Ovary (tissue), 7 donors: ENCODE measurements at regions not wholly inside any gene's neighbourhood (a gene's known extent, or its start where the extent isn't known, plus 50 kb on each side); places are given as distances from the start of the nearest gene placed in this dataset.

Source experiments
- DNase-seq, 5 donors: peaks; one replicate each; pipeline ENCODE4 v3.0.0-alpha.2; 2019 to 2020
- H3K27ac ChIP-seq, 2 donors: fragments of 200-600 bp; one replicate each; pipeline versions ENCODE4 v1.5.1 to v1.8.0; 2019 to 2022
- H3K27me3 ChIP-seq: fragments of 200-600 bp; one replicate; pipeline ENCODE4 v1.8.0; 2022
- H3K36me3 ChIP-seq: fragments of 200-600 bp; sonication (generic); one replicate; pipeline ENCODE4 v1.5.1; 2019
- H3K4me1 ChIP-seq: one replicate; pipeline ENCODE4 v1.8.1; 2013; ENCODE audit warnings: mild to moderate bottlenecking, moderate library complexity; ENCODE audit not compliant: insufficient read depth
- H3K4me3 ChIP-seq: fragments of 200-600 bp; sonication (generic); one replicate; pipeline ENCODE4 v1.5.1; 2017
- H3K9me3 ChIP-seq, 2 donors: fragments of 200-600 bp in 1 of 2; sonication (generic) in 1 of 2; one replicate each; pipeline versions ENCODE4 v1.5.1 to v1.8.1; 2013 to 2019; ENCODE audit warnings: mild to moderate bottlenecking in 1 of 2, moderate library complexity in 1 of 2
- EP300 ChIP-seq: sonication (generic); formaldehyde crosslinking; IDR thresholded peaks from one replicate; pipeline ENCODE4 v1.6.1; 2017; ENCODE audit warnings: antibody characterized with exemption
- POLR2A ChIP-seq: fragments of 450-650 bp; IDR thresholded peaks from one replicate; pipeline ENCODE4 v1.6.1; 2017; ENCODE audit warnings: antibody characterized with exemption, mild to moderate bottlenecking, moderate library complexity
- WGBS, 3 donors: extraction: QIAGEN DNeasy Blood & Tissue Kit in 1 of 3; methylation state at CpG; one replicate each; pipeline versions ENCODE4 v1.1.5 to v1.1.7; 2013 to 2017; 5-methylcytosine and 5-hydroxymethylcytosine counted together
- intact Hi-C, 4 donors: fragments of 100-400 bp; cut with DNase I; formaldehyde crosslinking; loops; one replicate each; pipeline versions ENCODE4 v1.11.0 to v1.15.1; 2022 to 2023
- TF ChIP-seq, protein P1 (sequence below), 3 donors: fragments of 450-650 bp in 2 of 3; fragments of 200-600 bp in 1 of 3; IDR thresholded peaks; one replicate each; pipeline versions ENCODE4 v1.5.1 to v1.8.0; 2016 to 2022; ENCODE audit warnings: antibody characterized with exemption in 3 of 3, mild to moderate bottlenecking in 1 of 3
- donor health status: DM: no; HTN: no; CAD: no; lungs with moderate emphysema.
- donor health status: DM: no; HTN: no; CAD: no.
- donor health status: Bipolar disorder and iron deficiency.
- donor health status: DM: no; HTN: no; CAD: no.
- donor health status: DM: yes; HTN: yes; CAD: no.

DNA sequence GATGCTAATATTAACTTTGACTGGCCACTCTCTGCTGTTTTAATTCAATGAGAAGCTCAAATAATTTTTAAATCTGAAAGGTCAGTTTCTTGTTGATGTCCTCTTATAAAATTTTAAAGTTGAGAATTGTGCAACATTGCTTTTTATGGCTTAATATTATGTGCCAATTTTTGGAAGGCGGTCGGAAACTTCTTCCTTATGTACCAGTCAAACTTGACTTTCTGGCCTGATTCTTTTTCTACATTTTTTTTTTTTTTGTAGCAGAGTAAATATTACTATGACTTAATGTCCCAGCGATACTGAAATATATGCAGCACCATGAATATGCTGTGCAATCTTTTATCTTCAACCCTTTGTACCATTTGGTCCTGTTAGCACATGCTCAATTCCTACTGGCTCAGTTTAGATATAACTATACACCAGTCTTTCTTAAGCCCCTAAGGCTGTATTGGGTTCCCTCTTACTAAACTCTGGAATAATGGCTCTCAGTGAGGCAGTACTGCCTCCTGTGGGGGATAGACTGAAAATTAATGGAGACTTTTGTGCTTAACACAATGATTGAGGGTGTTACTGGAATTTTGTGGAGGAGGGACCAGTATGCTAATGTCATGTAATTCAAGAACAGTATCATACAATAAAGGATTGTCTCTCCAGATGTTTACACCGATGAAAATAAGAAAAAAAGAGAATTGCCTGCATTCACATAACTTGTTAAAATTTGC is 156.4 kb upstream of the SYNCRIP start:
- Histone ChIP-seq H3K9me3 (no peaks in the 10 kb centered on the region), H3K4me1 (no peaks in the 10 kb centered on the region), H3K27me3 (no peaks in the 10 kb centered on the region), H3K36me3 (no peaks in the 10 kb centered on the region), H3K27ac (no peak overlapping the region), H3K4me3 (no peak overlapping the region)
- 80 to 88% (median 84%) methylated on average over 4 of the region's 4 CpGs for WGBS, 3 donors
- no peak for DNase-seq
- TF ChIP-seq EP300 (no peak), POLR2A (no peak)
- TF ChIP-seq, protein P1, sequence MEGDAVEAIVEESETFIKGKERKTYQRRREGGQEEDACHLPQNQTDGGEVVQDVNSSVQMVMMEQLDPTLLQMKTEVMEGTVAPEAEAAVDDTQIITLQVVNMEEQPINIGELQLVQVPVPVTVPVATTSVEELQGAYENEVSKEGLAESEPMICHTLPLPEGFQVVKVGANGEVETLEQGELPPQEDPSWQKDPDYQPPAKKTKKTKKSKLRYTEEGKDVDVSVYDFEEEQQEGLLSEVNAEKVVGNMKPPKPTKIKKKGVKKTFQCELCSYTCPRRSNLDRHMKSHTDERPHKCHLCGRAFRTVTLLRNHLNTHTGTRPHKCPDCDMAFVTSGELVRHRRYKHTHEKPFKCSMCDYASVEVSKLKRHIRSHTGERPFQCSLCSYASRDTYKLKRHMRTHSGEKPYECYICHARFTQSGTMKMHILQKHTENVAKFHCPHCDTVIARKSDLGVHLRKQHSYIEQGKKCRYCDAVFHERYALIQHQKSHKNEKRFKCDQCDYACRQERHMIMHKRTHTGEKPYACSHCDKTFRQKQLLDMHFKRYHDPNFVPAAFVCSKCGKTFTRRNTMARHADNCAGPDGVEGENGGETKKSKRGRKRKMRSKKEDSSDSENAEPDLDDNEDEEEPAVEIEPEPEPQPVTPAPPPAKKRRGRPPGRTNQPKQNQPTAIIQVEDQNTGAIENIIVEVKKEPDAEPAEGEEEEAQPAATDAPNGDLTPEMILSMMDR (IDR thresholded peaks at IDR 0.05) = no peak
- intact Hi-C loops = no loop called here

DNA sequence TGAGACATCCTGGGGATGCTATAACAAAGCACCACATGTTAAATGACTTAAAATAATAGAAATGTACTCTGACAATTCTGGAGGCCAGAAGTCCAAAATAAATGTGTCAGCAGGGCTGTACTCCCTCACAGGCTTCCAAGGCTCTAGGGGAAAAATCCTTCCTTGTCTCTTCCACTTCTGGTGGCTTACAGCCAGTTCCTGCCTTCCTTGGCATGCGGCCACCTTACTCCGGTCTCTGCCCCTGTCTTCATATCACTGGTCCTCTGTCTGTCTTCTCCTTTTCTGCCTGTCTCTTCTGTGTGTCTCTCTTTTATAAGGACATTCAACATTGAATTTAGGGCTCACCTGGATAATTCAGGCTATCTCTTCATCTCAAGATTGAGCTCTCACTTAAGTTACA is 155.3 kb upstream of the SYNCRIP start:
- TF ChIP-seq, protein P1 (IDR thresholded peaks at IDR 0.05) = no peak
- TF ChIP-seq EP300 = no peak
- TF ChIP-seq POLR2A = no peak
- no peak overlapping the region for H3K27ac ChIP-seq
- no peaks in the 10 kb centered on the region for H3K4me1 ChIP-seq
- whole genome bisulfite sequencing, 3 donors = 38 to 47% (median 44%) methylated on average over 2 of the region's 2 CpGs
- no peaks in the 10 kb centered on the region for H3K27me3 ChIP-seq
- no peaks in the 10 kb centered on the region for H3K9me3 ChIP-seq
- peak; percentile 13 to 64 (median 40) for DNase-seq
- no peaks in the 10 kb centered on the region for H3K36me3 ChIP-seq
- no peak overlapping the region for H3K4me3 ChIP-seq
- intact Hi-C loops = no loop called here

DNA sequence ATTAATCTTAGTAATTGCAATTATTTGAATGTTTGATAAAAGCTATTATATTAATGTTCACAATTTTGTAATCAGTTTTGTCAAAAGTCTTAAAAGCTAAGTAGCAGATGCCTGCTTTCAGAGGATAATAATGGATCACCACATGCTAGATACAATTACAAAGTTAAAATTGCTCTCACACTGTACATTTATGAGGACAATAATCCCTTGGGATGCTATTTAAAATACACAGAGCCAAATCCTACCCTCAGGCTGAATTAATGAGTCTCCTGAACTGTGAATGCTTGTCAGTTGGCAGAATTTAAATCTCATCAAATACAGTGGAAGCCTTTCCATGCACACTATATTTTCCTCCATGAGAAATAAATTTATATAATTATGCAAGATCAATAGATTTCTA is 153.3 kb upstream of the SYNCRIP start:
- intact Hi-C loops = no loop called here
- H3K4me3 ChIP-seq = no peak overlapping the region
- TF ChIP-seq POLR2A (no peak), EP300 (no peak)
- TF ChIP-seq, protein P1 (IDR thresholded peaks at IDR 0.05) = no peak

DNA sequence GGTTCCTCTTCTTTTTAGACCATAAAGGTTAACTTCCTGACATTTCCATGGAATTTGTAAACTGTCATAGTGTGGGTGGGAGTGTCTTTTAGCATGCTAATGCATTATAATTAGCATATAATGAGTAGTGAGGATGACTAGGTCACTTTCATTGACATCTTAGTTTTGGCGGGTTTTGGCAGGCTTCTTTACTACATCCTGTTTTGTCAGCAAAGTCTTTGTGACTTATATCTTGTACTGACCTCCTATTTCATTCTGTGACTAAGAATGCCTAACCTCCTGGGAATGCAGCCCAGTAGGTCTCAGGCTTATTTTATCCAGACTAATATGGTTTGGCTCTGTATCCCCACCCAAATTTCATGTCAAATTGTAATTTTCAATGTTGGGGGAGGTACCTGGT is 149.6 kb upstream of the SYNCRIP start:
- 13 to 16% (median 16%) methylated on average over 1 of the region's 1 CpG for WGBS, 3 donors
- Histone ChIP-seq H3K4me1 (no peaks in the 10 kb centered on the region), H3K36me3 (no peaks in the 10 kb centered on the region), H3K4me3 (no peak overlapping the region), H3K27me3 (no peaks in the 10 kb centered on the region), H3K9me3 (no peaks in the 10 kb centered on the region), H3K27ac (no peak overlapping the region)
- intact Hi-C loops = no loop called here
- no peak for DNase-seq
- TF ChIP-seq, protein P1 (IDR thresholded peaks at IDR 0.05) = no peak
- TF ChIP-seq POLR2A (no peak), EP300 (no peak)

More for the DNA sequence above, 153.3 kb upstream of the SYNCRIP start:
- DNase-seq = no peak
- Histone ChIP-seq H3K36me3 (no peaks in the 10 kb centered on the region), H3K4me1 (no peaks in the 10 kb centered on the region), H3K27ac (no peak overlapping the region), H3K9me3 (no peaks in the 10 kb centered on the region), H3K27me3 (no peaks in the 10 kb centered on the region)
